ENCODE measurements at regions not wholly inside any gene's neighbourhood (a gene's known extent, or its start where the extent isn't known, plus 50 kb on each side); places are given as distances from the start of the nearest gene placed in this dataset.

GRCh38 chr12:116687888-116688287 lies 50.0 kb downstream of the SPRING1 start:
- Histone ChIP-seq H3K79me2 (ENCODE audit: low read length) (no peaks in the 10 kb centered on the region), H3K4me1 (ENCODE audit: insufficient read depth, low read length) (no peaks in the 10 kb centered on the region), H3K9me2 (replicated peaks; ENCODE audit: low read length) (no peaks in the 10 kb centered on the region), H3K9ac (ENCODE audit: low read length) (no peak overlapping the region), H3K36me3 (ENCODE audit: low read depth, low read length) (no peaks in the 10 kb centered on the region), H3K4me2 (ENCODE audit: low read length) (no peak overlapping the region), H3K4me3 (ENCODE audit: low read length) (no peak overlapping the region), H2AFZ (ENCODE audit: low read length) (no peak overlapping the region; the same call in 1 of the 2 replicates), H4K20me1 (ENCODE audit: low read length) (no peaks in the 10 kb centered on the region), H3K27ac (ENCODE audit: low read length) (no peak overlapping the region), H3K27me3 (ENCODE audit: low read length) (no peaks in the 10 kb centered on the region), H3F3A (ENCODE audit: low read length, unreplicated experiment) (no peaks in the 10 kb centered on the region), H3K9me3 (ENCODE audit: low read length) (no peaks in the 10 kb centered on the region)
- peak; percentile 42 for DNase-seq
- POLR2A ChIA-PET (ENCODE audit: unreplicated experiment) = no interaction called here
- no peak for TF ChIP-seq EZH2 (IDR thresholded peaks at IDR 0.05; ENCODE audit: low read length, unreplicated experiment)
- TF ChIP-seq EZH2phosphoT487 (IDR thresholded peaks at IDR 0.05; ENCODE audit: borderline replicate concordance, low read length) = no peak
- peak; percentile 69 for TF ChIP-seq CTCF (conservative IDR thresholded peaks at IDR 0.05; ENCODE audit: low read depth, low read length)
- intact Hi-C loops (cut with micrococcal nuclease) = no loop called here
- peak; percentile 77 for ATAC-seq
- no TSS peak for BruUV-seq (replicated peaks)
- CTCF ChIA-PET = interaction anchor here (0.5 kb wide), 2 partner anchors 16 to 482 kb away, joined by 4 to 12 read pairs; no protein-coding TSS in a partner anchor

- intact Hi-C loops (cut with micrococcal nuclease) = no loop called here
- POLR2A ChIA-PET (ENCODE audit: unreplicated experiment) = no interaction called here
- no peak for DNase-seq
These were observed 53.0 kb downstream of the SPRING1 start for GRCh38 chr12:116684891-116685290.

More at GRCh38 chr12:116684891-116685290, 53.0 kb downstream of the SPRING1 start:
- Histone ChIP-seq H3K4me1 (ENCODE audit: insufficient read depth, low read length) (no peaks in the 10 kb centered on the region), H3K4me3 (ENCODE audit: low read length) (no peak overlapping the region), H3K36me3 (ENCODE audit: low read depth, low read length) (no peaks in the 10 kb centered on the region), H3K9me3 (ENCODE audit: low read length) (no peaks in the 10 kb centered on the region), H3K9ac (ENCODE audit: low read length) (no peak overlapping the region), H3K9me2 (replicated peaks; ENCODE audit: low read length) (no peaks in the 10 kb centered on the region), H3K4me2 (ENCODE audit: low read length) (no peak overlapping the region), H3K27me3 (ENCODE audit: low read length) (no peaks in the 10 kb centered on the region), H4K20me1 (ENCODE audit: low read length) (no peaks in the 10 kb centered on the region), H3K79me2 (ENCODE audit: low read length) (no peaks in the 10 kb centered on the region), H2AFZ (ENCODE audit: low read length) (no peak overlapping the region), H3K27ac (ENCODE audit: low read length) (no peak overlapping the region), H3F3A (ENCODE audit: low read length, unreplicated experiment) (no peaks in the 10 kb centered on the region)
- TF ChIP-seq CTCF (conservative IDR thresholded peaks at IDR 0.05; ENCODE audit: low read depth, low read length) (no peak), EZH2phosphoT487 (IDR thresholded peaks at IDR 0.05; ENCODE audit: borderline replicate concordance, low read length) (no peak), EZH2 (IDR thresholded peaks at IDR 0.05; ENCODE audit: low read length, unreplicated experiment) (no peak)
- ATAC-seq = no peak
- no TSS peak for BruUV-seq (replicated peaks)
- CTCF ChIA-PET = no interaction called here

Measured in PC-3 (cell line).